Type B pancreatic cell (in vitro differentiated cells): ENCODE measurements at regions not wholly inside any gene's neighbourhood (a gene's known extent, or its start where the extent isn't known, plus 50 kb on each side); places are given as distances from the start of the nearest gene placed in this dataset.

Experiments
- DNase-seq: peaks from one replicate; pipeline ENCODE4 v3.0.0; 2021; ENCODE audit warnings: mixed read lengths; ENCODE audit not compliant: unreplicated experiment; ENCODE audit errors: extremely low spot score
- H3K27ac Mint-ChIP-seq: 2 replicates; pipeline ENCODE4 v1.8.0; 2021; ENCODE audit warnings: mild to moderate bottlenecking, mixed read lengths
- H3K27me3 Mint-ChIP-seq: 2 replicates; pipeline ENCODE4 v1.8.0; 2021; ENCODE audit warnings: mixed read lengths
- H3K36me3 Mint-ChIP-seq: 2 replicates; pipeline ENCODE4 v1.8.0; 2021; ENCODE audit warnings: mixed read lengths
- H3K4me1 Mint-ChIP-seq: one replicate; pipeline ENCODE4 v1.8.0; 2021; ENCODE audit warnings: mixed read lengths; ENCODE audit not compliant: unreplicated experiment
- H3K4me3 Mint-ChIP-seq: 2 replicates; pipeline ENCODE4 v1.8.0; 2021; ENCODE audit warnings: mild to moderate bottlenecking, mixed read lengths
- H3K9me3 Mint-ChIP-seq: 2 replicates; pipeline ENCODE4 v1.8.0; 2021; ENCODE audit warnings: mixed read lengths
- TF ChIP-seq, protein P1 (sequence below): fragments of 200-600 bp; sonication (generic); conservative IDR thresholded peaks from 2 replicates; pipeline ENCODE4 v1.5.0; 2021; ENCODE audit warnings: antibody characterized with exemption, mild to moderate bottlenecking

DNA sequence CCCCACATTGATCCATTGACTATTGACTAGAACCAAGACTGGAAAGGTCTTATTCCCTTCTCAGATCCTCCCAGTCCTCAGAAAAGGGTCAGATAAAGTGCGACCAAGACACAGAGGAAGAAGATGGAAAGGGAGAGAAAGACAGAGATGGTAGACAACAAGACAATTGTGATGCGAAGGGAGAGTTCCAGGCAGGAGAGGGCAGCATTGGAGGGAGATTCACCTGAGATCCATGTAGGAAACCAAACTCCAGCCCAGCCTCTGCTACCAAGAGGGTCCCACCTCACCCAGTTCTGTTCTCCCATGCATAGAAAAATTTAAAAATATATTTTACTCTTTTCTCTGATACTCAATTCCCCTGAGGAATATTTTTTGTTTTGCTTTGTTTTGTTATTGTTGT lies 67.3 kb upstream of the TSHZ3 start:
- no peaks in the 10 kb centered on the region for H3K9me3 Mint-ChIP-seq
- DNase-seq: no peak
- H3K27ac Mint-ChIP-seq: no peak overlapping the region
- TF ChIP-seq, protein P1, sequence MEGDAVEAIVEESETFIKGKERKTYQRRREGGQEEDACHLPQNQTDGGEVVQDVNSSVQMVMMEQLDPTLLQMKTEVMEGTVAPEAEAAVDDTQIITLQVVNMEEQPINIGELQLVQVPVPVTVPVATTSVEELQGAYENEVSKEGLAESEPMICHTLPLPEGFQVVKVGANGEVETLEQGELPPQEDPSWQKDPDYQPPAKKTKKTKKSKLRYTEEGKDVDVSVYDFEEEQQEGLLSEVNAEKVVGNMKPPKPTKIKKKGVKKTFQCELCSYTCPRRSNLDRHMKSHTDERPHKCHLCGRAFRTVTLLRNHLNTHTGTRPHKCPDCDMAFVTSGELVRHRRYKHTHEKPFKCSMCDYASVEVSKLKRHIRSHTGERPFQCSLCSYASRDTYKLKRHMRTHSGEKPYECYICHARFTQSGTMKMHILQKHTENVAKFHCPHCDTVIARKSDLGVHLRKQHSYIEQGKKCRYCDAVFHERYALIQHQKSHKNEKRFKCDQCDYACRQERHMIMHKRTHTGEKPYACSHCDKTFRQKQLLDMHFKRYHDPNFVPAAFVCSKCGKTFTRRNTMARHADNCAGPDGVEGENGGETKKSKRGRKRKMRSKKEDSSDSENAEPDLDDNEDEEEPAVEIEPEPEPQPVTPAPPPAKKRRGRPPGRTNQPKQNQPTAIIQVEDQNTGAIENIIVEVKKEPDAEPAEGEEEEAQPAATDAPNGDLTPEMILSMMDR: no peak
- no peak overlapping the region for H3K4me3 Mint-ChIP-seq
- H3K4me1 Mint-ChIP-seq: no peaks in the 10 kb centered on the region
- H3K27me3 Mint-ChIP-seq: peaks cover 51% of the 10 kb centered on the region
- H3K36me3 Mint-ChIP-seq: no peaks in the 10 kb centered on the region

DNA sequence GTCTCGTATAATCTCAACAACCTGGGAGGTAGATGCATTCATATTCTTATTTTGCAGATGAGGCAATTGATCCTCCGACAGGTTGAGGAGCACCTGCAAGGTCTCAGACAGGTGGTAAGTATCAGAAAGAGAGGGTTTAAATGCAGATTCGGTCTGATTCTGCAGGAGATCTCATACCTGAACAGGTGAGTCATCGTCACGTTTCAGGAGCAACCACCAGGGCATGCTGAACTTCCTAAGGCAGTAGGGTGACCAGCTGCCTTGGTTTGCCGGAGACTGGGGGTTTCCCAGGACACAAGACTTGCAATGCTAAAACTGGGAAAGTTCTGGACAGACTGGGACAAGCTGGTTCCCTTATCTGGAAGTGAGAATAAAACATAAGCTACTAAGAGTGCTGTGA lies 68.8 kb upstream of the TSHZ3 start:
- TF ChIP-seq, protein P1: no peak
- Mint-ChIP-seq H3K36me3 (no peaks in the 10 kb centered on the region), H3K9me3 (no peaks in the 10 kb centered on the region), H3K27ac (no peak overlapping the region), H3K4me3 (no peak overlapping the region), H3K27me3 (peaks cover 60% of the 10 kb centered on the region), H3K4me1 (no peaks in the 10 kb centered on the region)
- no peak for DNase-seq

DNA sequence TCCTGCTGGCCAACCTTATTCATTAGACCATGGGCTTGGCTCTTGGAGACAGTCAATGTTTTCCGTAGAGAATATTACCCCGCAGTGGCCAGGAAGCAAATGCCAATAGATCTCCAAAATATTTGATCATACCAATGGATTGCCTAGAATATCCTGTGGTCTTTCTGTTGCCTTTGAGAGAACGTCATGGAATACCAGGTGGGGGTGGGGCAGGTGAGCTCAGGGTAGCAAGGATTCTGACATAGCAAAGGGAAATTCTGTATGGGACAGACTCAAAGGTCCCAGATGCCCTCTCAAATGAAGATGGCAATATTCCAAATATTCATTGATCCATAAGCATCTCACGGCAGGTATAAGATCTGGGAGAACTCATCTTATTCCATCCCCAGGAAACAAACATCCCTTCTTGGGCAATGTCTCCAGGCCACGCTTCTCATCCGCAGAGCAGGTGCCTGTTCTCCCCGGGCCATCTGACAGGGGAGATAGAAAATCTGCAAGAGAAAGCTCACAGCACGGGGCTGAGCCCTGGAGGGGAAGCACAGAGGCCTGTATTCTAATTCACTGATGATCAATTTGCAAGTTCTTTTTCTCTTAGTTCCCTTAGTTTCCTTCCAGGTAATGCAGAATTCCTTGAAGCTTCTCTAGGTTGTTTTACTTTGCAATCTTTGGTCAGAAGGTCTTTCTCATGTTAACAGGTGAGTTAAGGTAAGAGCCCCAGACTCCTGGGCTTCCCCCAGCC lies 69.6 kb upstream of the TSHZ3 start:
- TF ChIP-seq, protein P1: no peak

DNA sequence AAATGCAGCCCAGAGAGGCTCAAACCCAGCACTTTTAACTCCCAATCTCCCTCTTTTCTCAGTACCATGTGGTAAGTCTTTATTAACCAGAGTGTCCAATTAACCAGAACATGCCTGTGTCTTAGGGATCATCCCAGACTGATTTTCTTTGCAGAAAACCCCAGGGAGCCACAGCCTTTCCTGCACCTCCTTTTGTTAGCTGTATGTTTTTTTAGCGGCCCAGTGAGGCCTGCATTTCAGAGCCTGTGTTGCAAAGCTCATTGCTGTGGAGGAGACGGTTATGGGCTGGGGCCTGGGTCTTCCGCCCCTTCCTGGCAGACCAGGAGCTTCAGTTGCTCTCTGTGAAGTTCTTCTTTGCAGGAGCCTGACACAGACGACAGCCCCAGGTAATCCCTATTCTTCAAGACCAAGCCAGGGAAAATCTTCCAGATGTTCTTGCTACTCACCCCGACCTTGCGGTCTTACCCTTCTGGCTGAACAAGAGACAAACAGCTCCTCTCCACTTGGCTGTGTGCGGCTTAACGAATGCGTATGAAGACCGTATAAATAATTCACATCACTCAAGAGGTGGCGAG lies 70.7 kb upstream of the TSHZ3 start:
- Mint-ChIP-seq H3K4me3 (no peak overlapping the region), H3K4me1 (peaks cover 7% of the 10 kb centered on the region), H3K27me3 (peaks cover 56% of the 10 kb centered on the region), H3K9me3 (no peaks in the 10 kb centered on the region), H3K27ac (no peak overlapping the region), H3K36me3 (no peaks in the 10 kb centered on the region)
- TF ChIP-seq, protein P1: no peak
- DNase-seq: no peak

More for the DNA sequence above, 69.6 kb upstream of the TSHZ3 start:
- Mint-ChIP-seq H3K9me3 (no peaks in the 10 kb centered on the region), H3K27ac (no peak overlapping the region), H3K4me1 (no peaks in the 10 kb centered on the region), H3K4me3 (no peak overlapping the region), H3K36me3 (no peaks in the 10 kb centered on the region), H3K27me3 (peaks cover 56% of the 10 kb centered on the region)
- DNase-seq: no peak

DNA sequence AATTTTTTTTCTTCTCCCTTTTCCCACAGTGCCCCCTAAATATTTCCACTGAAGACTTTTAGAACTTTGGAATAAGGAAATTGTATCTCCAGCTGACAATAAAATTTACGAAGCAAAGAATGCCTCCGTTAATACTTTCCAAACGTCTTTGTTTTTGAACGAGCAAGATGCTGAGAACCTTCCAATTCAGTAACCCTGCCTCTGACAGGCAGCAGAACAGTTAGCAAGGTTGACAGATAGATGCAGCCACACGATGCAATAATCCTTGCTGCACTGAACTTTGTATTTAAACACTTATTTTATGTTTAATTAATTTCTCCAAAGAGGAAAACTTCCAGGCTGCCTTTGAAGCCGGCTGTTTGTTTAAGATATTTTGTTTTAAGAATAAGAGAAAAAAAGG lies 71.8 kb upstream of the TSHZ3 start:
- H3K27me3 Mint-ChIP-seq: peaks cover 55% of the 10 kb centered on the region
- H3K4me1 Mint-ChIP-seq: peaks cover 13% of the 10 kb centered on the region
- H3K4me3 Mint-ChIP-seq: no peak overlapping the region
- no peaks in the 10 kb centered on the region for H3K36me3 Mint-ChIP-seq
- TF ChIP-seq, protein P1: no peak
- no peak overlapping the region for H3K27ac Mint-ChIP-seq
- no peak for DNase-seq
- H3K9me3 Mint-ChIP-seq: no peaks in the 10 kb centered on the region
